ENCODE measurements at regions not wholly inside any gene's neighbourhood (a gene's known extent, or its start where the extent isn't known, plus 50 kb on each side); places are given as distances from the start of the nearest gene placed in this dataset.

DNA sequence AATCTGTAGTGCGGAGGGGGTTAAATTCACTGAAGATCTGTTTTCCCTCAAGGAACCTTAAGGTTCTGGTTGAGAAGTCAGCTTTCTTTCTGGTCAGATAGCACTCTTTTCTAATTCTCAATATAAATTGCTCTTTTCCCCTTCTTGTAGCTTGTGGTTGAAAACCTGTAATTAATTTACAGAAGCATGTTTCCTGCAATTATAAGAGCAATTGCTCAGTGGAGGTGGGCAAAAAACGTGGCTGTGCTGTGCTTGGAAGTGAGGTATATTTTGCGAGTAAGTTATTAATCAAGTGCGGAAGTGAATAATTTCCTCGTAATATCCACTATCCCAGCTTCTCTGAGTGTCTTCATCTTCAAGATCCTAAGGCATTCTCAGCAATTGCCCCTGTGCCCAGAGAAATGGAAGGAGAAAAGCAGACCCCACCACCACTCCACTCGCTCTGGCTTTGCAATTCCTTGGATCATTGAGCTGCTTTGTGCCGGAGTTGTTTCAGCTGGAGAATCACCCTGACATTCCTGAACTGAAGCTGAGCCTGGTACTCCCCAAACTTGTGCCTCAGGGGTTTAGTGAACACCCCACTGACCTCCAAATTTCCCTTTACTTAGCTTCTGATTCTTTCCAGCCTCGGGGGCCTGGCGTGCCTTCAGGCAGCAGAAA is 140.6 kb downstream of the LRRC70 start:
- TF ChIP-seq, protein P1, sequence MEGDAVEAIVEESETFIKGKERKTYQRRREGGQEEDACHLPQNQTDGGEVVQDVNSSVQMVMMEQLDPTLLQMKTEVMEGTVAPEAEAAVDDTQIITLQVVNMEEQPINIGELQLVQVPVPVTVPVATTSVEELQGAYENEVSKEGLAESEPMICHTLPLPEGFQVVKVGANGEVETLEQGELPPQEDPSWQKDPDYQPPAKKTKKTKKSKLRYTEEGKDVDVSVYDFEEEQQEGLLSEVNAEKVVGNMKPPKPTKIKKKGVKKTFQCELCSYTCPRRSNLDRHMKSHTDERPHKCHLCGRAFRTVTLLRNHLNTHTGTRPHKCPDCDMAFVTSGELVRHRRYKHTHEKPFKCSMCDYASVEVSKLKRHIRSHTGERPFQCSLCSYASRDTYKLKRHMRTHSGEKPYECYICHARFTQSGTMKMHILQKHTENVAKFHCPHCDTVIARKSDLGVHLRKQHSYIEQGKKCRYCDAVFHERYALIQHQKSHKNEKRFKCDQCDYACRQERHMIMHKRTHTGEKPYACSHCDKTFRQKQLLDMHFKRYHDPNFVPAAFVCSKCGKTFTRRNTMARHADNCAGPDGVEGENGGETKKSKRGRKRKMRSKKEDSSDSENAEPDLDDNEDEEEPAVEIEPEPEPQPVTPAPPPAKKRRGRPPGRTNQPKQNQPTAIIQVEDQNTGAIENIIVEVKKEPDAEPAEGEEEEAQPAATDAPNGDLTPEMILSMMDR (IDR thresholded peaks at IDR 0.05; ENCODE audit: low read depth, low read length) = no peak
- no peak for DNase-seq (ENCODE audit: low read depth, low spot score)
- H3K4me3 ChIP-seq (ENCODE audit: low read depth, low read length) = no peak overlapping the region
- in situ Hi-C loops (cut with HindIII; ENCODE audit: low sequenced_read_pairs) = no loop called here

DNA sequence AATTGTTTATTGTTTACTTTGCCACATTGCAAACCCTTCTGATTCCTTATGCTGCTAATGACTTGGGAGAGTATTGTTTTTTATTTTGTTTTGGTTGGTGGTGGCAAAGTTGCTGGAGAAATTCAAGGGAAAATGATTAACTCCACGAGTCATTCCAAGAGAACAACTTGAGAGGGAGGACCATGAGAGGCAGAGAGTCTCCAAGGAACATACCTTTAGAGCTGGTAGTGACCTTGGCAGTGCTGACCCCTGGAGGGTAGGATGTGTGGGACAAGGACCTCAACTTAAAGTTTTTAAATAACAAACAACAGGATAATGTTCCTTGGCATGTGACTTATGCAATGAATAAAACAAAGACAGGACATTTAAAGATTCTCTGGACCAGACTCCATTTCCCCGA is 139.7 kb downstream of the LRRC70 start:
- no peak overlapping the region for H3K4me3 ChIP-seq (ENCODE audit: low read depth, low read length)
- TF ChIP-seq, protein P1 (IDR thresholded peaks at IDR 0.05; ENCODE audit: low read depth, low read length) = no peak
- in situ Hi-C loops (cut with HindIII; ENCODE audit: low sequenced_read_pairs) = no loop called here
- no peak for DNase-seq (ENCODE audit: low read depth, low spot score)

DNA sequence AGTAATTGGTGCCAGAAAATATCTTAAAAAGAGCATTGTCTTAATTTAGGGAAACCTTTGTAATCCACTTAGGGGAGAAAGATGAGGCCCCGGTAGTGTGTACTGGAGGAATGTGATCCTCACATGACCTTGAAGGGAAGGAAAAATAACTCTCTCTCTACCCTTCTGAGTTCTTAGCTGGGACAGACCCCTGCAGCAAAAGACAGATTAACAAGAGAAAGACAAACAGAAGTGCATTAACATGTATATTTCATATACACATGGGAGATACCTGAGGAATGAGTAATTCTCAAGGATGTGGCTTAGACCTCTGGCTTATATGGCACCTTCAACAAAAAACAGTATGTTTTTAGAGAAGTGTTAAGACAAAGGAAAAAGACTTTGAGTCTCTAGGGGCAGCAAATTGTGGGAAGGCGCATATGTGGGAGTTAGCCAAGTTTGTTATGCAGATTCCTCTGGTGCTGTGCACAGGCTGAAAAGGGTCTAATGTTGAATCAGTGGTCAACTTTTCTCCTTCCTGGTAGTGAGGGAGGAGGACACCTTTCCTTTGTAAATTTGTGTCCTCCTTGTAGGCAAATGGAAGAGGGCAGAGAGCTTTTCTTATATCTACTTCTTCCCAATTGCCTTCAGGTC is 138.8 kb downstream of the LRRC70 start:
- in situ Hi-C loops (cut with HindIII; ENCODE audit: low sequenced_read_pairs) = no loop called here
- no peak for DNase-seq (ENCODE audit: low read depth, low spot score)
- no peak overlapping the region for H3K4me3 ChIP-seq (ENCODE audit: low read depth, low read length)
- TF ChIP-seq, protein P1 (IDR thresholded peaks at IDR 0.05; ENCODE audit: low read depth, low read length) = no peak

DNA sequence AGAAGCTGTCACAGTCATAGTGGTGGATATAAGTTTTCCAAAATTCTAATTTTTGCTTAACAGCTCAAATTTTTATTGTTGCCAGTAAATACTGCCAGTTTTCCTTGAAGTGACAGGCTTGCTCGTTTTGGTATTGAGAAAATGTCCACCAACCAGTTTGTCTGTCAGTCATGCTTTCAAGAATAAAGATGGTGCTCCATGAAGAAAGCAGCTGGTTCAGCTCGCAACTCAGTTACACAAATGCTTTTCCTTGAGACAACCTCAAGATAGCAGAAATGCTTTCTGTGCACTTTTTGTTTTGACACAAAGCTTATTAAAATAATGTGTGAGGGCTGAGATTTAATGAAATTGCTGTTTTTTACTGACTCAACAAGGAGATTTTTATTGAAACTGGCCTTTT is 135.7 kb downstream of the LRRC70 start:
- TF ChIP-seq, protein P1 (IDR thresholded peaks at IDR 0.05; ENCODE audit: low read depth, low read length) = no peak
- in situ Hi-C loops (cut with HindIII; ENCODE audit: low sequenced_read_pairs) = no loop called here
- no peak for DNase-seq (ENCODE audit: low read depth, low spot score)
- H3K4me3 ChIP-seq (ENCODE audit: low read depth, low read length) = no peak overlapping the region

DNA sequence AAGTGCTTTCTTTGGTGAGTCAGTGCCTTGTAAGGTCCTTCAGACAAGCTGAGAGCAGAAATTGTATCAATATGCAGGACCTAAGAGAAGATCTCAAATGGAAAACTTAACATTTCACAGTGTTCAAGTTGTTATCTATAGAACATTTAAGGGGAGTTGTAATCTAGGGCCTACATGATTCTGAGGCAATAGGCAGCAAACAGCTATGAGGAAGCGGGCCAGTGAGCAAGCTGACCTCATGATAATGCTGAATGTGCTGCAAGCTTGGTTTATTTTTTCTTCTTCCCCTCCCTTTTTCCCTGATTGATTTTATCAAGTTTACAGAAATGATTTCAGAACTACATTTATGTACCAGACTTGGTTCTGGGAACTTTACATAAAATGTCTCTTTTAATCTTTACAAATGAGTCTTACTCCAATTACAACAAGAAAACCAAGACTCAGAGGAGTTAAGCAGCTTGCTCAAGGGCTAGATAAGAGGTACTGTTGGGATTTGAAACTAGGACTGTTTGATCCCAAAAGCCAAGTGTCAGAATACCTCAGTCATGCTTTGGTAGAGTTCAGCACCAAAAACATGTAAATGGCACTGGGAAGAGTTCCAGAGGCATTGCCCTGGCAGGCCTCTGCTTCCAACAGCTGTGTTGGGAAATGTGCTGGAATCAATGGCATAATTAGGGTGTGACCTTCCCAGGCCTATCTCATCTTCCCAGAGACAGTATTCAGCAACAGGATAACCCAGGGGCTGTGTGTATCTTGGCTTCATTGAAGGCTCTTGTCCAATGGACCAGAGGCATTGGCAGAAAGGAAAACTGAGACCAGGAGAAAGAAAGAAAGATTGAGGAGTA is 130.1 kb downstream of the LRRC70 start:
- no peak overlapping the region for H3K4me3 ChIP-seq (ENCODE audit: low read depth, low read length)
- no peak for DNase-seq (ENCODE audit: low read depth, low spot score)
- TF ChIP-seq, protein P1 (IDR thresholded peaks at IDR 0.05; ENCODE audit: low read depth, low read length) = no peak
- in situ Hi-C loops (cut with HindIII; ENCODE audit: low sequenced_read_pairs) = no loop called here

DNA sequence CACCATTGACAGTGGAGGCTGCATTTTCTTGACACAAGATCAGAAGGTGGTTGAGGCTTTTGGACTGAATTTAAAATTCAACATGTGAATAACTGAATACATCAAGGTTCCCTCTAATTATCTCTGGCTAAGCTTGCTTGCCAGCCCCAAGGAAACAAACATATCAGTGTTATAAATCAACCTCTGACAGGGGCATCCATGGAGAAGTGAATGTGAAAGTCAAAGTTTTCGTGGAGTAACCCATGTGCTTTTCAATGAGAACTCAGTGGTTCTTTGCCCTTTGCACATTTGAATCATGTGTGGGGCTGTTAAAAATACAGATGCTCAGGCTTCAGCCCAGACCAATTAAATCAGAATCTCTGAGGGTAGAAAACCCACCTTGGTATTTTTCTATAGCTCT is 128.9 kb downstream of the LRRC70 start:
- TF ChIP-seq, protein P1 (IDR thresholded peaks at IDR 0.05; ENCODE audit: low read depth, low read length) = no peak
- DNase-seq (ENCODE audit: low read depth, low spot score) = no peak
- no peak overlapping the region for H3K4me3 ChIP-seq (ENCODE audit: low read depth, low read length)
- in situ Hi-C loops (cut with HindIII; ENCODE audit: low sequenced_read_pairs) = no loop called here

Data from astrocyte of the spinal cord (primary cell).